ENCODE measurements at regions not wholly inside any gene's neighbourhood (a gene's known extent, or its start where the extent isn't known, plus 50 kb on each side); places are given as distances from the start of the nearest gene placed in this dataset.

DNA sequence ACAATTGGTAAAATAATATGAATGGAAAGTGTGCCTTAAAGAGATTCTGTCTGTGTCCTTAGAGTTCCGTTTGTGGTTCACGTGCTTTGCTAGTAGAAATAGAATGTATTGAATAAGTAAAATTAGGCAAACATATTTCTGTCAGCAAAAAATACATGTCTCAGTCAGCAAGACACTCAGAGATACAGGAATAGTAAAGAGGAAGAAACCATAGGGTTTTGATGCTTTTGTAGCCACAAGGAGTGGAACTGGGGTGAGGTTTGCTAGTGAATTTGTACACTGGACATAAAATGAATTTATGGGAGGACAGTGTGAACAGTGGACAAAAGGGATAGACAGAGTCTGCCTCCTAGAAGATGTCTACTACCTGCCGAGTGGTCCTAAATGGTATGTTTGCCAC is 289.2 kb upstream of the NRP1 start:
- Mint-ChIP-seq H3K36me3 (ENCODE audit: unreplicated experiment) (no peaks in the 10 kb centered on the region), H3K4me3 (ENCODE audit: unreplicated experiment) (no peak overlapping the region), H3K27ac (ENCODE audit: unreplicated experiment) (no peak overlapping the region), H3K27me3 (ENCODE audit: unreplicated experiment) (peaks cover 52% of the 10 kb centered on the region), H3K9me3 (ENCODE audit: unreplicated experiment) (peaks cover 3% of the 10 kb centered on the region), H3K4me1 (ENCODE audit: unreplicated experiment) (no peaks in the 10 kb centered on the region)
- TF ChIP-seq, protein P1, sequence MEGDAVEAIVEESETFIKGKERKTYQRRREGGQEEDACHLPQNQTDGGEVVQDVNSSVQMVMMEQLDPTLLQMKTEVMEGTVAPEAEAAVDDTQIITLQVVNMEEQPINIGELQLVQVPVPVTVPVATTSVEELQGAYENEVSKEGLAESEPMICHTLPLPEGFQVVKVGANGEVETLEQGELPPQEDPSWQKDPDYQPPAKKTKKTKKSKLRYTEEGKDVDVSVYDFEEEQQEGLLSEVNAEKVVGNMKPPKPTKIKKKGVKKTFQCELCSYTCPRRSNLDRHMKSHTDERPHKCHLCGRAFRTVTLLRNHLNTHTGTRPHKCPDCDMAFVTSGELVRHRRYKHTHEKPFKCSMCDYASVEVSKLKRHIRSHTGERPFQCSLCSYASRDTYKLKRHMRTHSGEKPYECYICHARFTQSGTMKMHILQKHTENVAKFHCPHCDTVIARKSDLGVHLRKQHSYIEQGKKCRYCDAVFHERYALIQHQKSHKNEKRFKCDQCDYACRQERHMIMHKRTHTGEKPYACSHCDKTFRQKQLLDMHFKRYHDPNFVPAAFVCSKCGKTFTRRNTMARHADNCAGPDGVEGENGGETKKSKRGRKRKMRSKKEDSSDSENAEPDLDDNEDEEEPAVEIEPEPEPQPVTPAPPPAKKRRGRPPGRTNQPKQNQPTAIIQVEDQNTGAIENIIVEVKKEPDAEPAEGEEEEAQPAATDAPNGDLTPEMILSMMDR (IDR thresholded peaks at IDR 0.05): no peak
- no peak for DNase-seq (ENCODE audit: extremely low spot score, unreplicated experiment)

DNA sequence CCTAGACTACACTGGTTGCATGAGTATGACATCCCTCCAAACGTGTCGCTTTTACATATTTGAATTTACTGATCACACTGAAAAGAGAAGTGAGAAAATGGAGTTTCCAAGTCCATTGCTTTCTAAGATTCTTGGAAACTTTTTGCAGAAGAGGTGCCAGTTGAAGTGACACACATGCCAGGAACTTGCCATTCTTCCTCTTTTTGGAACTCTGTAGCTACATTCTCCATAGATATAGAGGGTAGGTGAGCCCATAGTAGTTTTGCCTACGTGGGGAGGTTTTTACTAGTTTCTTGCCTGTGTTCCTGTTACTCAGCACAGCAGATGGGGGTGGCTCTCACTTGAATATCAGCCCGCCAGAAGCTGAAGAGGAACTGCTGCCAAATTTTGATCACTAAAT is 286.6 kb upstream of the NRP1 start:
- TF ChIP-seq, protein P1 (IDR thresholded peaks at IDR 0.05): no peak
- Mint-ChIP-seq H3K27ac (ENCODE audit: unreplicated experiment) (no peak overlapping the region), H3K27me3 (ENCODE audit: unreplicated experiment) (peaks cover 44% of the 10 kb centered on the region), H3K36me3 (ENCODE audit: unreplicated experiment) (no peaks in the 10 kb centered on the region), H3K4me3 (ENCODE audit: unreplicated experiment) (no peak overlapping the region), H3K9me3 (ENCODE audit: unreplicated experiment) (peaks cover 3% of the 10 kb centered on the region), H3K4me1 (ENCODE audit: unreplicated experiment) (no peaks in the 10 kb centered on the region)
- DNase-seq (ENCODE audit: extremely low spot score, unreplicated experiment): no peak

DNA sequence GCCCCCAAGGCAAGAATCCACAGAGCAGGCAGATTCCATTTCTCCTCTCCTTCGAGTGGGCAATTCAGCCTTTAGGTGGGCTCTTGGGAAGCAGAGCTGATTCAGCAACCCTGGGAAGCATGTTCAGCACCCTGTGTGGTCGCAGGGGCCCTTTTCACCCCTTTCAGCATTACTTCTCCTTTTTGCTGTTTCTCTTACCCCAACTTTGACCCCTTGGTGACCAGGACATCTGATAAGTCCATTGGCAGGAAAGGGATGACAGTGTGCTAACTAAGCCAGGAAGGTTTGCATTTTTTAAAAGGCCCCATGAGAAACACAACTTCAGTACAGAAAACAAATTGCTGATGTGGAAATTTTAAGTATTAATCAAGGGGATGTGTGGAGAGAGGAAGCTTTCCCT is 283.7 kb upstream of the NRP1 start:
- H3K4me3 Mint-ChIP-seq (ENCODE audit: unreplicated experiment): no peak overlapping the region
- H3K27me3 Mint-ChIP-seq (ENCODE audit: unreplicated experiment): peaks cover 37% of the 10 kb centered on the region
- TF ChIP-seq, protein P1 (IDR thresholded peaks at IDR 0.05): no peak
- H3K27ac Mint-ChIP-seq (ENCODE audit: unreplicated experiment): no peak overlapping the region
- H3K4me1 Mint-ChIP-seq (ENCODE audit: unreplicated experiment): no peaks in the 10 kb centered on the region
- peaks cover 2% of the 10 kb centered on the region for H3K9me3 Mint-ChIP-seq (ENCODE audit: unreplicated experiment)
- H3K36me3 Mint-ChIP-seq (ENCODE audit: unreplicated experiment): no peaks in the 10 kb centered on the region
- no peak for DNase-seq (ENCODE audit: extremely low spot score, unreplicated experiment)

DNA sequence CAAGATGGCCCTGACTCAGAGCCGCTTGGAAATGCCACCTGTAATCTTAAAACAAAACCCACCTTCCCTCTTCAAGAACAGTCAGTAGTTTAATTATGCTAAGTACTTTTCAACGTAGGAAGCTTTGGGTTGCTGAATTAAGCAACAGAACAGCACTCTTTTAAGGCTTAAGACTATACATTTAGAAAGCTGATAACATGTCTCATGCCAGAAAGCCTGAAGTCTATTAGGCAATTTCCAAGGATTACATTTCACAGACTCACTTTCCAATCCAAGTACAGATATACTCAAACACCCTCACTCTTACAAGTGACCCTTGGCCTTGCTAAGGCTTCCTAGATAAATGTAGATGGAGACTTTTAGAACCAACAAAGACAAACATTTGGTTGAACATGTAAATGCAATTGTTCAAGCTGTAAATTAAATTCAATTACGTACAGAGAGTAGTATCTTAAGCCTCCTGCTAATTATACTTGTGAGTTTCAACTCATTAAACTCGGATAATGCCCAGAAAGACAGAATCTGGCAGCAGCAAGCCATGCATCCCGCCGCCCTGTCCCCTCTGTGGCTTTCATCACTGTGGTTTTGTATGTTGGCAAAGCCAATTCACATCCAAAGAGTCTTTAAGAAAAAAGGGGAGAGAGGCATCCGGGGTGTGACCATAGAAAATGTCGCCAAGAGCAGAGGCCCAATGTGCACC is 283.1 kb upstream of the NRP1 start:
- Mint-ChIP-seq H3K36me3 (ENCODE audit: unreplicated experiment) (no peaks in the 10 kb centered on the region), H3K4me1 (ENCODE audit: unreplicated experiment) (peaks cover 5% of the 10 kb centered on the region), H3K27ac (ENCODE audit: unreplicated experiment) (no peak overlapping the region), H3K9me3 (ENCODE audit: unreplicated experiment) (no peaks in the 10 kb centered on the region), H3K4me3 (ENCODE audit: unreplicated experiment) (no peak overlapping the region), H3K27me3 (ENCODE audit: unreplicated experiment) (peaks cover 30% of the 10 kb centered on the region)
- TF ChIP-seq, protein P1 (IDR thresholded peaks at IDR 0.05): no peak
- DNase-seq (ENCODE audit: extremely low spot score, unreplicated experiment): peak; percentile 32

DNA sequence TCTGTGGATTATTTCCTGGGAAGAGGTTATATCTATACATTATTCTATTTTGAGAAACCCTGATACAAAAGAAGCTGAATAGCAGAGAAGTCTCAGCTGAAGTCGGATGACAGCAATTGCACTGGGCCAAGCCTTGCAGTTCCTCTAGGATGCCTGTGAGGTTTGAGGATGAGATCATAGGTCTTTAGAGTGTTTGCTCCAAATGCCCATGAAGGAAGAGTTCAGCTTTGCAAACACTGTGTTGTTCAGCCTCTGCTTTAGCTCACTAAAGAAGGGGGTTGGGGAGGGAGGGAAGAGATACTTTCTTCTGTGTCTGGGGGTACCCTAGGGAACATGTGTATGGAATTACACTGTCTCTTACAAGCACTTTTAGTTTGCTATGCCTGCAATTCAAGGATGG is 282.5 kb upstream of the NRP1 start:
- peaks cover 27% of the 10 kb centered on the region for H3K27me3 Mint-ChIP-seq (ENCODE audit: unreplicated experiment)
- TF ChIP-seq, protein P1 (IDR thresholded peaks at IDR 0.05): no peak
- DNase-seq (ENCODE audit: extremely low spot score, unreplicated experiment): peak; percentile 4
- H3K9me3 Mint-ChIP-seq (ENCODE audit: unreplicated experiment): no peaks in the 10 kb centered on the region
- no peak overlapping the region for H3K4me3 Mint-ChIP-seq (ENCODE audit: unreplicated experiment)
- H3K4me1 Mint-ChIP-seq (ENCODE audit: unreplicated experiment): peaks cover 8% of the 10 kb centered on the region
- no peaks in the 10 kb centered on the region for H3K36me3 Mint-ChIP-seq (ENCODE audit: unreplicated experiment)
- H3K27ac Mint-ChIP-seq (ENCODE audit: unreplicated experiment): no peak overlapping the region

All from osteocyte (in vitro differentiated cells).